GM23248 (cell line): ENCODE measurements at regions not wholly inside any gene's neighbourhood (a gene's known extent, or its start where the extent isn't known, plus 50 kb on each side); places are given as distances from the start of the nearest gene placed in this dataset.
A peak's percentile ranks its signal among the peaks of the same experiment; 100 is the strongest.

Experiments used
- DNase-seq: peaks from one replicate; pipeline ENCODE4 v3.0.0-alpha.2; 2015
- H2AFZ ChIP-seq: fragments of 200-600 bp; sonication (generic); 2 replicates; pipeline ENCODE4 v1.6.1; 2016; ENCODE audit warnings: antibody characterized with exemption
- H3F3A ChIP-seq: fragments of 200-600 bp; sonication (generic); 2 replicates; pipeline ENCODE4 v1.6.1; 2016; ENCODE audit warnings: mild to moderate bottlenecking, antibody characterized with exemption, mixed run types; ENCODE audit not compliant: insufficient read depth
- H3K27ac ChIP-seq: fragments of 200-600 bp; sonication (generic); 2 replicates; pipeline ENCODE4 v1.5.1; 2016; ENCODE audit warnings: mild to moderate bottlenecking
- H3K27me3 ChIP-seq: fragments of 200-600 bp; sonication (generic); replicated peaks from 2 replicates; pipeline ENCODE4 v1.6.1; 2016; ENCODE audit warnings: mild to moderate bottlenecking; ENCODE audit not compliant: insufficient read depth
- H3K36me3 ChIP-seq: fragments of 200-600 bp; sonication (generic); 2 replicates; pipeline ENCODE4 v1.6.1; 2016; ENCODE audit warnings: low read depth, mild to moderate bottlenecking
- H3K4me1 ChIP-seq: fragments of 200-600 bp; sonication (generic); 2 replicates; pipeline ENCODE4 v1.6.1; 2016; ENCODE audit warnings: mild to moderate bottlenecking; ENCODE audit not compliant: insufficient read depth
- H3K4me2 ChIP-seq: fragments of 200-600 bp; sonication (generic); one replicate; pipeline ENCODE4 v1.6.1; 2016; ENCODE audit warnings: mild to moderate bottlenecking; ENCODE audit not compliant: unreplicated experiment
- H3K4me3 ChIP-seq: fragments of 200-600 bp; sonication (generic); 2 replicates; pipeline ENCODE4 v1.5.1; 2016; ENCODE audit warnings: mild to moderate bottlenecking
- H3K79me2 ChIP-seq: fragments of 200-600 bp; sonication (generic); 2 replicates; pipeline ENCODE4 v1.6.1; 2016; ENCODE audit warnings: mild to moderate bottlenecking; ENCODE audit not compliant: insufficient read depth
- H3K9ac ChIP-seq: fragments of 200-600 bp; sonication (generic); 2 replicates; pipeline ENCODE4 v1.6.1; 2016; ENCODE audit warnings: mild to moderate bottlenecking
- H3K9me2 ChIP-seq: fragments of 200-600 bp; sonication (generic); 2 replicates; pipeline ENCODE4 v1.6.1; 2016; ENCODE audit warnings: mixed run types, mild to moderate bottlenecking, moderate library complexity; ENCODE audit not compliant: insufficient read depth
- H3K9me3 ChIP-seq: fragments of 200-600 bp; sonication (generic); one replicate; pipeline ENCODE4 v1.6.1; 2017; ENCODE audit warnings: low read depth
- H4K20me1 ChIP-seq: fragments of 200-600 bp; sonication (generic); 2 replicates; pipeline ENCODE4 v1.6.0; 2016; ENCODE audit not compliant: insufficient read depth
- EZH2 ChIP-seq: fragments of 200-600 bp; sonication (generic); IDR thresholded peaks from 2 replicates; pipeline ENCODE4 v1.6.1; 2018; ENCODE audit warnings: antibody characterized with exemption, mild to moderate bottlenecking; ENCODE audit not compliant: insufficient read depth, poor library complexity, severe bottlenecking
- EZH2phosphoT487 ChIP-seq: fragments of 200-600 bp; sonication (generic); IDR thresholded peaks from 2 replicates; pipeline ENCODE4 v1.6.1; 2018; ENCODE audit warnings: antibody characterized with exemption, moderate library complexity, mild to moderate bottlenecking, low read depth; ENCODE audit not compliant: insufficient read depth
- WGBS, 2 experiments: methylation state at CpG; one replicate each; pipeline ENCODE4 v1.1.6; 2015 to 2017; ENCODE audit warnings: low lambda C conversion rate in 2 of 2, low coverage in 1 of 2; ENCODE audit errors: missing lambda C conversion rate in 2 of 2; 5-methylcytosine and 5-hydroxymethylcytosine counted together
- in situ Hi-C: fragments of 300-500 bp; cut with MboI; formaldehyde crosslinking; loops from 2 replicates; pipeline ENCODE4 v1.15.0; 2020

DNA sequence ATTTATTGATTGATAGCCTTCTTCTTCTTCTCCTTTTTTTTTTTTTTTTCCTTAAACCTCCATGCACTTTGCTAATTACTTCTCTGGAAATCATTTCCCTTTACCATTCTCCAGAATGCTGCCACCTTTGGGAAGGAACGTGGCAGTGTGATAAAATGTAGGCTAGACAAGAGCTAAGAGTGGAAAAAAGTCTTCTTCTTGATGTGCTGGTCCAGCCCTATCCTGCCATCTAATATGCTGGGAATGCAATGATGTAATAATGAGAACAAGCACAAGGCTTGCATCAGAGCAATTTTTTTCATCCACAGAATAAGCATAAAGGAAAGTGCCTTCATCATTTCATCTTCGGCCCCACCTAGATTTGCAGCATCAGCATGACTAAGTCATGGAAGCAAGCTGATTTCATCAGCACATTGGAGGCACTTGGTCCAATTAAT lies 128.7 kb upstream of the ZFHX3 start:
- Histone ChIP-seq H3K79me2 (no peaks in the 10 kb centered on the region), H3K4me1 (peaks cover 25% of the 10 kb centered on the region), H3K9ac (no peak overlapping the region), H3K9me2 (no peaks in the 10 kb centered on the region), H3K4me3 (no peak overlapping the region), H3F3A (peaks cover 12% of the 10 kb centered on the region), H3K4me2 (no peak overlapping the region), H4K20me1 (no peaks in the 10 kb centered on the region), H3K36me3 (no peaks in the 10 kb centered on the region), H3K9me3 (no peaks in the 10 kb centered on the region), H3K27me3 (no peaks in the 10 kb centered on the region), H2AFZ (no peak overlapping the region), H3K27ac (peak overlapping the region; percentile 68)
- TF ChIP-seq EZH2 (no peak), EZH2phosphoT487 (no peak)
- in situ Hi-C loops = loop anchor here (10.0 to 25.0 kb wide), 2 partner anchors 112 to 689 kb away; no protein-coding TSS in a partner anchor
- peak; percentile 96 for DNase-seq
- WGBS, 2 experiments = 18 to 23% methylated on average over 2 of the region's 2 CpGs

DNA sequence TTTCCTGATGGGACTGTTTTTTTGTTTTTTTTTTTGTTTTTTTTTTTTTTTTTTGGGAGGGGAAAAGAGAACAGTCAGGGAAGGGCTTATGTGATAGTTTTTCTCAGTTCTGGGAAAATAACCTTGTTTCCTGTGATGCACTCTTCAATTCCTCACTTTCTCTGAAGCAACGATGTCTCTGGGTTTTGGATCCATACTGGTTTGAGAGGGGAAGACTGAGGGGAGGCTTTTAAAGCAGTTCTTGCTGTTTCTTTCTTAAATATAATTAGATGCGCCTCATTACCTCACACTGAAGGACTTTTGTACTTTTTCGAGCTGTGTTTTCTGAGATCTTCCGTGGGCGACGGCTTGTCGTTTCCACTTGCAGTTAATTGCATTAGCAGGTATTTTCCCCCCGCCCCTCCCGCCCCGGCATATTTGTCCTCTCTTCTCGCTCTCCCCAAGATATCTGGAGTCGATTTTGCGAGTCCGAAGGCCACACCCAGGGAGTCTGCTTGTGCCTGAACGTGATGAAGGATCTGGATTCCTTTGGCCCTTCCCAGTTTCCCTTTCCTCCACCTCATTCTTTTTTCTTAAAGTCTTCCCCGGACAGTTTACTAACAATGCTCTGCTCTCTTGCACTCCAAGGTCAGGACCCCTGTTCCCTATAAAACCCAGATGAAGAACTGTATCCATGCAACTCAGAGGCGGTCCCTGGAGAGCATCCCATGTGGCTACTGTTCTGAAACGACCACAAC lies 125.2 kb upstream of the ZFHX3 start:
- Histone ChIP-seq H3F3A (peaks cover 12% of the 10 kb centered on the region), H3K9me2 (no peaks in the 10 kb centered on the region), H2AFZ (peak overlapping the region; percentile 68), H3K9me3 (no peaks in the 10 kb centered on the region), H3K27me3 (no peaks in the 10 kb centered on the region), H3K9ac (peak overlapping the region; percentile 40), H3K4me2 (peak overlapping the region; percentile 84), H3K4me3 (peak overlapping the region; percentile 29), H4K20me1 (no peaks in the 10 kb centered on the region), H3K27ac (peak overlapping the region; percentile 30; the same call in 1 of the 2 replicates), H3K4me1 (peaks cover 25% of the 10 kb centered on the region), H3K36me3 (no peaks in the 10 kb centered on the region), H3K79me2 (no peaks in the 10 kb centered on the region)
- in situ Hi-C loops = loop anchor here (10.0 kb wide), 1 partner anchor 108 kb away; no protein-coding TSS in a partner anchor
- DNase-seq = peak; percentile 37
- 7 to 10% methylated on average over 18 of the region's 18 CpGs for WGBS, 2 experiments
- TF ChIP-seq EZH2 = no peak
- no peak for TF ChIP-seq EZH2phosphoT487

DNA sequence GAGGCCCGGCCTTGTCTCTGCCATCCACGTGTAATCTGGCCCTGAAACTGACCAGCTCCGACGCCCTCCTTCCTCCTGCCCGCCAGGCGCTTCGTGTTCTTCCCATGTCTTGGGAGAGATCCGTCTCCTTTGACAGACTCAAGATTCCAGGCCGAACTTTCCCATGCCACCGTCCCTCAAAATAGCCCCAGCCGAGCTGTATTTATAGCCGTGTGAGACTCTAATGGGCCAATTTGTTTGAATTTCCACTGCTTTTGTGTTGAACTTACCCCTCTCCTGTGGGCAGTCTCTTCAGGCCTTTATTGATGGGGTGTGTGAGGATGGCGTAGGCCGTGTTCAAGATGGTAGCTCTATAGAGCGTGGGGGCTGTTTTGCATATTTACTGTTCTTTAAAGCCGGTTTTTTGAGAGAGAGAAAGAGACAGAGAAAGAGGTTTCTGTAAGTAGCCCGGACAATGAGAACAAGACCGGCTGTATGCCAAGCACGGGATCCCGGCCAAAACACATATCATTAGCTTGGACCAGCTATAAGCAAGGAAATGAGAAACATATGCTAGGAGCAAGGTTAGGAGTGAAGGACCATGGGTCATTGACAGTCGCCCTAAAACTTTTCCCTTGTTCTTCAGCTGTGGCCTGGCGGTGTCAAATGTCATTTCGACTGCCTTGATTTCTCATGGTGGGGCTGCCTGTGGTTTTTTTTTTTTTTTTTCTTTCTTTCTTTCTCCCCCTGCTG lies 124.5 kb upstream of the ZFHX3 start:
- no peak for TF ChIP-seq EZH2
- TF ChIP-seq EZH2phosphoT487 = no peak
- Histone ChIP-seq H3F3A (peaks cover 12% of the 10 kb centered on the region), H4K20me1 (no peaks in the 10 kb centered on the region), H3K4me1 (peaks cover 25% of the 10 kb centered on the region), H3K79me2 (no peaks in the 10 kb centered on the region), H3K9me3 (no peaks in the 10 kb centered on the region), H3K27me3 (peaks cover 3% of the 10 kb centered on the region; the same call in 1 of the 2 replicates), H3K4me3 (peak overlapping the region; percentile 29; the same call in 1 of the 2 replicates), H3K4me2 (peak overlapping the region; percentile 84), H3K27ac (peak overlapping the region; percentile 30; the same call in 1 of the 2 replicates), H2AFZ (peak overlapping the region; percentile 68), H3K9me2 (no peaks in the 10 kb centered on the region), H3K9ac (peak overlapping the region; percentile 48), H3K36me3 (no peaks in the 10 kb centered on the region)
- in situ Hi-C loops = loop anchor here (10.0 kb wide), 1 partner anchor 108 kb away; no protein-coding TSS in a partner anchor
- peak; percentile 83 for DNase-seq
- 39 to 43% methylated on average over 23 of the region's 23 CpGs for WGBS, 2 experiments

DNA sequence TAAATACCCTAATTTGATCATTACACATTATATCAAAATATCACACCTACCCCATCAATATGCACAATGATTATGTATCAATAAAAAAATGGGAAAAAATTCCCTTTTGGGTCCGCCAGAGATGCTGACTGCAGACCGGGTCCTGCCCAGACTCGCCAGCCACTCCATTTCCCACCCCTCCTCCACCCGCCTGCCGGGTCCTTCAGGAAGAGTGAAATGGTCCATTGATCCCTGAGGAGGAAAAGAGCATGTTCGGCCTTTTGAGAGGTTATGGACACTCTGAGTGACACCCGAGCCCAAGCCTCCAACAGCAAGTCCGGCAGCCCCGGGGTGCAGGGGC lies 123.9 kb upstream of the ZFHX3 start:
- Histone ChIP-seq H3K9me3 (no peaks in the 10 kb centered on the region), H3K9ac (no peak overlapping the region), H3K27me3 (peaks cover 3% of the 10 kb centered on the region; the same call in 1 of the 2 replicates), H3K9me2 (no peaks in the 10 kb centered on the region), H2AFZ (no peak overlapping the region), H3K4me3 (no peak overlapping the region), H3K36me3 (no peaks in the 10 kb centered on the region), H4K20me1 (no peaks in the 10 kb centered on the region), H3K27ac (no peak overlapping the region), H3K4me1 (peaks cover 21% of the 10 kb centered on the region), H3F3A (peaks cover 9% of the 10 kb centered on the region), H3K79me2 (no peaks in the 10 kb centered on the region), H3K4me2 (no peak overlapping the region)
- in situ Hi-C loops = loop anchor here (10.0 kb wide), 1 partner anchor 107 kb away; no protein-coding TSS in a partner anchor
- WGBS, 2 experiments = 88 to 91% methylated on average over 9 of the region's 9 CpGs
- no peak for TF ChIP-seq EZH2phosphoT487
- TF ChIP-seq EZH2 = no peak
- DNase-seq = no peak
